Prostate gland (tissue), 1 donor: ENCODE measurements at regions not wholly inside any gene's neighbourhood (a gene's known extent, or its start where the extent isn't known, plus 50 kb on each side); places are given as distances from the start of the nearest gene placed in this dataset.

Experiments
- POLR2A ChIP-seq: fragments of 450-650 bp; IDR thresholded peaks from one replicate; pipeline ENCODE4 v1.6.1; 2016; ENCODE audit warnings: antibody characterized with exemption, mild to moderate bottlenecking
- POLR2AphosphoS5 ChIP-seq: sonication (generic); formaldehyde crosslinking; IDR thresholded peaks from one replicate; pipeline ENCODE4 v1.6.1; 2017; ENCODE audit warnings: antibody characterized with exemption

DNA sequence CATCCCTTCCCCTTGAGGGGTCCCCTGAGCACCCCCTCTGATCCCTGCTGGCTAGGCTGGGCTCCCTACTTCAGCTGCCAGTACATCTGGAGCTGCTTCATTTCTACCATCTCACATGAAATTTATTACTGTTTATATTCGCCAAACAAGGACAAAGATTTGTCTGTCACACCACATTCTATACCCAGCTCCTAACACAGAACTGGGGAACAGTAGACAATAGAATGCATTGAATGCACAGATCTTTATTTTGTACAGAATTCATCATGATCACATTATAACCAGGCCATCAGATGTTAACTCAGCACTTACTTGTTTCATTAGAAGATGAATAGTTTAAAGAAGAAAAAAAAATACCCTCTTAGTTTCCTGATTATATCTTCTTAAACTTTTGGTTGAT lies 159.4 kb downstream of the KLF5 start:
- TF ChIP-seq POLR2A (no peak), POLR2AphosphoS5 (no peak)
